ENCODE measurements at regions not wholly inside any gene's neighbourhood (a gene's known extent, or its start where the extent isn't known, plus 50 kb on each side); places are given as distances from the start of the nearest gene placed in this dataset.

DNA sequence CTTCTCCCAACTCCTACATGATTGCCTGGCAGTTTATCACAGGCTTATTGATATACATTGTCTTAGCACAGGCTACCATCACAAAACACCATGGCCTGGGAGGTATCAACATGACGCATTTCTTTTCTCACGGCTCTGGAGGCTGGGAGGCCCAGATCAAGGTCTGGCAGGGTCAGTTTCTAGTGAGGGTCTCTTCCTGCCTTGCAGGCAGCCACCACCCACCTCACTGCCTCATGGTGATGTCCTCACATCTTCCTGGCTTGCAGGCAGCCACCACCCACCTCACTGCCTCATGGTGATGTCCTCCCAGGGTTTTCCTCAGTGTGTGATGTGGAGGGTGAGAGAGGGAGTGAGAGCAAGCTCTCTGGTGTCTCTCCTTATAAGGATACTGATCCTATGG is 599.3 kb upstream of the MKI67 start:
- no peak for DNase-seq

DNA sequence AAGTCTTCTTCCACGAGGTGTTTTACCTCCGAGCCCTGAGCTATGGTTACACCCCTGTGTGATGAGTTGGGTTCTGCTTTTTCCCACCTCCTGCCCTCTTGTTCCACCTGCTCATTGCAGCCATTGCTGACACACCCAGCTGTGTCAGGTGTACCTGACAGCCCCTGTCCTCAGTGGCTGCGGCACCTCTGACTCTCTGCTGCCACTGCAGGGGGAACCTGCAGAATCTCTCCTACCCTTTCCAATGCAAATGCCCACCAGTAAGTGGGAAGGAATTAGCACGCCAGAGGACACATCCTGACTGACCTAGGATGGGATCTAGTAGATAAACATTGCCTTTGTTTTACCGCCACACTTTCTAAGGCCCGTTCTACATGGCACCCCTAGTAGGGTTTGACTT is 600.9 kb upstream of the MKI67 start:
- no peak for DNase-seq

DNA sequence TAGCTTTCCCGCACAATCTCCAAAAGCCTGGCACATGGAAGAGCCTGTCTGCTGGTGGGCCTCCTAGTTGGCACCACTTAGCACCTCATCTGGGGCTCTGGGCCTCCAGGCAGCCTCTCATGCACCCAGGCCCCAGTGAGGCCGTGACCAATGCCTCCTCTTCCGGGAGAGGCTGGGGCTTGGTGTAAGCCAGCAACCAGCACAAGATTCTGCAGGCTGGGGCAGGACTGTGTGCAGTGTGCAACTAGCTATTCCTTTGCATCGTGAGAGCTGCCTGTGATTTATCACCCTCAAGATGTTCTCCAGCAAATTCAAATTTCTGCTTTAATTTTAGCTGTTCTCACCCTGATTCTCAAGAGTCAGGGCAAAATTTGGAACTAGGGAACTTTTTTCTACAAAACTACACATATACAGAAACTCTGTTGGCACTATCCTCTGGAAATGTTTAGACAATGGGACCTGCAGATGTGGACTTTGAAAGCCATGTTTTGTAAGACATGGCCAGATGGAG is 603.7 kb upstream of the MKI67 start:
- no peak for DNase-seq

DNA sequence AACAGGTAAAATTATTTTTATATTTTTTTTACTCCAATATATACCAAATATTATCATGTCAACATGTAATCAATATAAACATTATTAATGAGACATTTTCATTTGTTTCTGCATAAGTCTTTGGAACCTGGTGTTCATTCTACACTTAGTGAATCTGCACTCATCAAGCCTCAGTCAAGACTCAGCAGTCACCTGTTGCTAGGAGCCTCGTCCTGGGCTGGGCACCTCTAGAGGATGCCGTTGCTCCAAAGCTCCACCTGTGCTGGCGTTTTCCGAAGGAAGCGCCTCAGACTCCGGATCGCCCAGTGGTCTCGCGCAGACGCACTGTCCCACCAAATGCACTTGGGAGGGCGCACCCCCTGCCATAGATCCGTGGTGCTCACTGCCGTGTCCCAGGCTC is 604.7 kb upstream of the MKI67 start:
- DNase-seq = no peak

DNA sequence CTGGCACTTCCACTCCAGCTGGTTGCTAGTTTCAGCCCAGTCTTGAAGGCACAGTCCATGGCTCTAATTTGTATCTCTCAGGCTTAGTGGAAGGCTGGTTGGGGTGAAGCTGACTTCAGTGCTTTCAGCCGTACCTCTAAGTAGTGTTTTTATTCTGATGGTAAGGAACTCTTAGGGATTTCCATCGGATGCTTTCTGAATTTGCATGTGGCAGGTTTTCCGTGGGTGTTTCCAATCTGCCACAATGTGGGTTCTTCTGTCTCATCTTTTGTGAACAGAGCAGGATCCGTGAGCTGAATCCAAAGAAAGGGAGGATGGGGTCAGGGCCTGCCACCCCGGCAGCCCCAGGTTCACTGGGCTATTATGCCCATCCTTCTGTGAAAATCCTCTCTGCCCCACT is 607.9 kb upstream of the MKI67 start:
- no peak for DNase-seq

DNA sequence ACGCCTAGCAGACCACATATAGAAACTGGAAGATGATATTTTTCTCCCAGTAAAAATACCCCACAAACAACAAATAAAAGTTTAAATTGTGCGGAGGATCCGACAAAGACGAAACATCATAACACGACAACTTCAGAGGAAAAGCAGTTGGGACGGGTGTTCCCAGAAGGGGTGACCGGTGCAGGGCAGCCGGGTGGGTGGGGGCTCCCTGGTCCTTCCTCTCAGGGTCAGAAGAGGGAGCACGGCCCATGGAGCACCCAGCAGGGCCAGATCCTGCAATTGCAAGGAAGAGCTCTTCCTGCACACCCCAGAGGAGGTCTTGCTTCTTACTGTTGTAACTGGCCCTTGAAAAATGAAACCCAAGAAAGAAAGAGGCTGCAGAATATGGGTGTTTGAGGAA is 608.5 kb upstream of the MKI67 start:
- no peak for DNase-seq

DNA sequence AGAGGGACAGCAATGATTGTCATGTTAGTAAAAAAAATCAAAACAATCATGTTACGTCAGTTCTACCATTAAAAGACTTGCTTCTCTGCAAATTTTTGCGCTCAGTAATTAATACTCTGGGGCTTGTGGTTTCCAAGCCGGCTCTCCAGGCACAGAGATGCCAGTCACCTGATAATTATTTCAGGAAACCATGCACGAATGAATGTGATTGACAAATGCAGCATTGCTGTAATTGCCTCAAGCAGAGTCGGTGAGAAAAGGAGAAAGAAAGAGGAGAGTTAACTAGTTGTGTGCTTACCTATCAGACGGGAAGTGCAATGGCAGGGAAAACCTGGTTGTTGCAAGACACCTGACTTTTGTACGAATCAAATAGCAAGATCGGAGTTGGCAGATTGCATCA is 609.8 kb upstream of the MKI67 start:
- no peak for DNase-seq

DNA sequence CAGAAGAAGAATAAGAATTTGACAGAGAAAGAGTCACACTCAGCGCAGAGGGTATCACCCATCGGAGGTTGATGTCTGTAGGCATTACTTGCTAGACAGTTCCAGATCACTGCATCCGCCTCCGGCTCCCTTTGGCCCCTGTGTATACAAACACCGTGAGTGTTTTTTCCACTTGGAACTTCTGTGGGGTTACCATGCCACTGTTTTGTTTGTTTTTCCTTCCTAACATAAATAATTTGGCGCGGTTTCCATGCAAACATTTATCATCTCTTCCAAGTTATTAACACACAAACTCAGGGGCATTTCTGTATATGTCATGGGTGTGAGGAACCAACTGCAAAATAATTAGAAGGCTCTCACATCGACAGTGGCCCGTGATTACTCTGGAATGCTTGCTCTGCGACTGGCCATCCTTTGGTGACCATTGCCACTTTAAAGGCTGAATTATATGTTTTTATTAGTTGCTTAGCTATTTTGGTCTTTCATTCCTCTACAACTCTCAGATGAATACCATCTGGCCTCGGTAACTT is 612.2 kb upstream of the MKI67 start:
- no peak for DNase-seq

DNA sequence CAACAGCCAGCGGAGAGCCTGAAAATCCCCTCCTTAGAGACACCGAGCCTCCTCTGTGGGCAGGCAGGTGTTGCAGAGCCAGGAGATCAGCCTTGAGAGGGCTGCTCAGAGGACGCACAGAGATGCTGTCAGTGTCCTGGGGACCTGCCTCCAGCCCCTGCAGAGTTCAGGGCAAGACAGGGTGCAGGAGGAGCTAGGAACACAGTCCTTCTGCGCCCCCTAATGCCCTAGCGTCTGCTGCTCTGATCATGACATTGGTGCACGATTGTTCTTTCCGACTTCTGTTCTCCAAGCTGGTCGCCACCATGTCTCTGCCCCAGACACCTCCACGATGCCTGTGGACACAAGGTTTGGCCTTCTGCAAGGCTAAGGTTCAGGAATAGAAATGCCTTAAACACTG is 613.7 kb upstream of the MKI67 start:
- DNase-seq = no peak

DNA sequence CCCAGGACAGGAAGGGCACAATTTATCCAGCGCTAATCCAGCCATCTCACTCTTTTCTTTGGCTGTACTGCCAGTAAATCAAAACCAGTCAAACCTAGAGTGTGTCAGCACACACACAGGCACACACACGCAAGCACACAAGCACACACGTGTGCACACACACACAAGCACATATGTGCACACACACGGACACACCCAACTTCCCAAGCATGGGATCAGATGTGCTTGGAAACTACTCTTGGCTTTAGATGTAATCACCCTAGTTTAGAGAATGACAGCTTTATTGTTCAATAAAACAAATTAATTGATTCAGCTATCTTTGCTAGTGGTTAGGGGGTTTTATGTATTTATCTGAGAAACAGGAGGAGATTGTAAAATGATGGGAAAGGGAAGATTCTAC is 615.0 kb upstream of the MKI67 start:
- no peak for DNase-seq

DNA sequence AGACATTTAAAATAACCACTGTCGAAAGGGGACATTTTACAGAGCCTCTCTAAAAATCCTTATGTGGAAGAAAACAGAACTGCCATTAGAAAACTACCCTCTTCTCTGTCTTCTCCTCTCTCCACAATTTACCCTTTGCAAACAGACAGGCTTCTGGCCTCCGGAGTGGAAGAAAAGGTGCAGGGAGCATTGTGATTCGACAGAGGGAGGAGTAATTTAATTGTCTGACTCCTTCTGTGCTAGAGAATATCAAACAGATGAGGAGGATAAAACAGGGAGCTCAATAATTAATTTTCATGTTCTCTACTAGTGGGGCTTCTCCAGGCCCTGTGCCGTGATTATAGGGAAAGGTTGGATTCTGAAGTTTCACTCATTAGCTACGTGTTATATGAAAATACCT is 615.5 kb upstream of the MKI67 start:
- no peak for DNase-seq

DNA sequence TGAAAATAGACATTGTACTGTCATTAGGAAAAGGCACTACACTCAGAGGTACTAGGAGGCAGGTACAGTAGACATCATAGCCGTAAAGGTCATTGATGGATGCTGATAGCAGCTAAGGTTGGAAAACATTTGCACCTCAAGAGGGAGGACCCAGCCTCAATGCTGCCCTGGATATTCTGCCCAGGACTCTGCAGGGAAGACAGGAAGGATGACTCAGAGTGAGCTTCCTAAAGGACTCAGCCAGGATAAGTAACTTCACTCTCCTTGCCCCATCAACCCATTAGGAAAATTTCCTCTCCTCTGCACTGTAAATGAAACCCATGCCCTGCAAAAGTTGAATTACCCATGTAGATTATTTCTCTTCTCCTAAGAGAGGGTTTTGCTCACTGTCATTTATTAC is 617.9 kb upstream of the MKI67 start:
- DNase-seq = no peak

DNA sequence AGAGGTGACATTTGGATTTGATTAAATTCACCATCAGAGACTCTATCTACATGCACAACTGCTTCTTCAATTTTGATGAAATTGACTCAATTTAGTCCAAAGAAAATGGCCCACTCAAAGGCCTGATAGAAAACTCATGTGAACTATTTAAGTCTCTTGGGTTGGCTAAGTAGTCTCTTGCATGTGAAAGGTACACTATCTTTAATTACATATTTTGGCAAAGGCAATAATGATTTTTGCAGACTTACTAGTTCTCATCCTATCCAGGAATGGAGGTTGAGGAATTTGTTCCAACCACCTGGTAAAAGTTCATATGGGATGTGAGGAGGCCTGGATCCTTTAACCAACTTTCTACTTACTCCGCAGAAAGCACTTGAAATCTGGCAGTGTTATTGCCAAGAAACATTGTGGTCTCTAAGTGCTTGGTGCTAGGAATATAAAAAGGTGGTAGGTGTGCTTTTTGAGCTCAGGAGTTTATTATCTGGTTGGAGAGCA is 618.6 kb upstream of the MKI67 start:
- DNase-seq = no peak

DNA sequence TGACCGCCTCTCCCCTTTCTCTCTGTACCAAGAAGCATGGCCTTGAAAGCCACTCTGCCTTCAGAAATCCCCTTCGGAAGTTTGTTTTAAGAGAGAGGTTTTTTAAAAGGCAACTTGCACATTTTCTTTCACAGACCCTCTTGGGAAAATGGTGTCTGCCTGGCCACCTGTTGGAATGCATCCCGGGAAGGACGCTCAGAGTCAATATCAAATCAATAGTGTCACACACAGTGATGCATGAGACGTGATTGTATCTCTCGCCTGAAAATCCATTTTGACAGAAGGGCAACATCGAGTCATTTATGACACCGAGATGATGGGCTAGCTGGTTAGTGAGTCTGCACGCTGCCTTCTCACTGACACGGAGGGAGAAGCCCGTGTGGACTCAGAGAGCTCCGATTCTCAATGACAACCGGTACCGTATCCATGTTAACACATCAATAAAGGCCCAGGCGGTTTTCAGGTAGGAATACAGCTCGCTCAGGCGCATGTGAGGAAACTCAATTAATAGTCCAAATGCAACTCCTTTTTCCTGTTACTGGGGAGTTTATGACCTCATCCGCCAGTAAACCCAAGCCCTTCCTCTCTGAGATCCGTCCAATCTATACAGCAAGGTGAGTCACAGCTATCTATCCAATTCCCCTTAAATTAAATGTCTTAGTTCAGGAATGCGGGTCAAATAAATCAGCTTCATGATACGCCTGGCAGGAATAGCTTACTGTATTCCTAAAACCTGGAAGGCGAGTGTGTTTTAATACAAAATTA is 621.5 kb upstream of the MKI67 start:
- no peak for DNase-seq

DNA sequence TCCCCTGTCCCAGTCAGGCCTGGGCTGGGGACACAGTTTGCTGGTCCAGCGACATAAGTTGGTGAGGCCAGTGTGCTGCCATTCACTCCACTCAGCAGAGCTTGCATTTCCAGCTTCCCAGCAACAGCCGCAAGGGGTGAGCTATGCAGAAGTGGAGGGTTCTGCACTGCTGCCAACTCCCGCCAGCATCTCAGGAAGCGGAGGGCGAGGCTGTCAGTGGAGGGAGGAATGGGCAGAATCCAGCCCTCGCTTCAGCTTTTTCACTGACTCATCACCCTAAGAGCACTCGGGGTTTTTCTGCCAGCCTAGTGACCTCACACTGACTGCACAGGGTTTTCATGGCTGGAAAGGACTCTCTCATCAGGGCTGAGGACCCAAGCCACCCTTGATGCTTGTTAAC is 625.1 kb upstream of the MKI67 start:
- no peak for DNase-seq

DNA sequence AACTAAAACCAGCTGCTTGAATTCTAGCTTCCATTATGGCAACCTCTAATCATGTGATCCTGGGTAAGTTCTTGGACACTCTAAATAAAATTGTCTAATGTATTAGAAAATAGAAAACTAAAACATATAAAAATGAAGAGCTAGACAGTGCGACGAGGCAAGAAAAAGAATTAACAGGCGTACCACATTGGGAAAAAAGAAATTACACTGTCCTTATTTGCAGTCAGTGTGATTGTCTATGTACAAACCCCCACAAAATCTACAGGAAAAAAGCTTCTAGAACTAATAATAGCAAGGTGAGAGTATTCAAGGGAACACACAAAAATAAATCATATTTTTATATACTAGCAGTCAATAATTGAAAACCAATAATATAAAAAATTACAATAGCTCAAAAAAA is 625.6 kb upstream of the MKI67 start:
- no peak for DNase-seq

DNA sequence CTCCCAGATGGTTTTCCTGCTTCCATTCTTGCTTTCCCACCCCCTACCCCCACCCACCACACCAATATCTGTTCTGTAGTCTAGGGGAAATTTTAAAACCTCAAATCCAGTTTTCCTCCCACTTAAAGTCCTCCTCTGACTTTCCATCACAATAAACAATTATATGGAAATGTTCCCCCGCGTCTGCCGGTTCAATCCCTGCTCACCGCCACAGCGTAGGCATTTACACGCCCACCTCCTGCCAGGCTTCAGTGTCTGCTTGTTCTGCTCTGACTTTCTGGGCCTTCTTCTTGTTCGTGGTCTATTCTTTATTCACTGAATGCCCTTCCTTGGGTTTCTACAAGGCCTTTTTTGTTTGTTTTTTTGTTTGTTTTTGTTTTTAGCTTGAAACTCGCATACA is 633.0 kb upstream of the MKI67 start:
- DNase-seq = no peak

DNA sequence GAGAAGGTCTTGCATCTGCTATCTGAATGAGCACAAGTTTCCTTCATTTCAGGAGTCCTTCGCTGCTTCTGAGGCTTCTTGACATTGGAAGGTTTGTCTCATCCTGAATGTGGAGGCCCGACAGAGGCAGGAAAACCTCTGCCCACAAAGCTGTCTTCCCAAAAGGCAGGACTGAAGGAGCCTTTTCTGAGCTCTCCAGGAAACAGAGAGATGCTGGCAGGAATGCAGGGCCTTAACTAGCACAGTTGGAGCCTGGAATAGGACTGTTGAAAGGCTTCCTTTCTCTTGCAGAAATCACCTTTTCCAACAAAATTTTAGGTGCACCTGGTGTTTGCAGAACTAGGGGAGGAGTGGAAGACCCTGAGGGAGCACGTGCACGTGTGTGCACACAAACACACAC is 637.4 kb upstream of the MKI67 start:
- DNase-seq = no peak

DNA sequence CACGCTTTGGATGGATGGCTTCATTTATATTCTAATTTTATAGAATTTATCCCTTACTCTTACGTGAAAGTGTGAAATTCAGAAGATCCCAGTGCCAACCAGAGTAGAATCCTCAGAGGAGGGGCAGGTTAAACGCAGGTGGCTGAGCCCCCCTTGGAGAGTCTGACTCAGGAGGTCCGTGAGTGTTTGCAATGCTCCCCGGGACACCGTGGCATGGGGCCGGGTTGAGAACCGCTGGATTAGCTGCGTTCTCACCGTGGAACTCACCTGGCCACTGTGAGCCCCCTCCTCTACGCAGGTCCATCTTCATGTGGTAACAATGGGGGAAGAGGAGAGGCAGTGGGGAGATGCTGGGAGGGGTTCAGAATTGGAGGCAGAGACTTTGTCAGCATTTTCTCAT is 638.0 kb upstream of the MKI67 start:
- DNase-seq = no peak

DNA sequence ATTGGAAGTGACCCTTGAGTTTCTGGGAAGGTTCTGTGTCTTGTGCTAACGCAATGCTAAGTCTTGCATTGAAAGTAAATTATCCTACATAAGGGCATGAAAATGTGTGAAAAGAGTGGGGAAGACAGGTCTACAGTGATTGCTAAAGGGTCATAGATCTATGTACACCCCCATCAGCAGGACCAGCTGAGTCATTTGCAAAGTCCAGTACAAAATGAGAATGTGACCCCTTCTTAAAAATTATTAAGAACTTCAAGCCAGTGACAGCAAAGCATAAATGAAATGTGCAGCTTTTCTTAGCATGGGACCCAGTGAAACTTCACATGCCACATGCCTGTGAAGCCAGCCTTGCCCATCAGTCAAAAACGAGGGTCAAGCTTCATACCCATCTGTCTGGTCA is 640.7 kb upstream of the MKI67 start:
- no peak for DNase-seq

DNA sequence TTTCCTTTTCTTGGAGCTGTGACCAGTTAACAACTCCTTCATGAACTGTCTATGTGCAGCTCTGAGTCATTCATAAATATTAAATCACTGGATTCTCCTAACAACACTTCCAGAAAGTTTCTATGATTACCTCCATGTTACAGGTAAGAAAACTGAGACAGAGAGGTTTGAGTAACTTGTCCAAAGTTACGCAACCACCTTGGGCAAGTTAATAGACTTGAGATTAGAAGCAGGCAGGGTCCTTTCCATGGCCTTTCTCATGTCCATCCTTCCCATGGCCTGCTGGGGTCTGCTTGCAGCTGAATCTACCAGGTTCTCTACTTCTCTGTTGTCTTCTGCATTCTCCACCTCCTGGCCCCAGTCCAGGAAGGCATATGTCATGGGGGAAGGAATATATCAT is 648.8 kb upstream of the MKI67 start:
- no peak for DNase-seq

DNA sequence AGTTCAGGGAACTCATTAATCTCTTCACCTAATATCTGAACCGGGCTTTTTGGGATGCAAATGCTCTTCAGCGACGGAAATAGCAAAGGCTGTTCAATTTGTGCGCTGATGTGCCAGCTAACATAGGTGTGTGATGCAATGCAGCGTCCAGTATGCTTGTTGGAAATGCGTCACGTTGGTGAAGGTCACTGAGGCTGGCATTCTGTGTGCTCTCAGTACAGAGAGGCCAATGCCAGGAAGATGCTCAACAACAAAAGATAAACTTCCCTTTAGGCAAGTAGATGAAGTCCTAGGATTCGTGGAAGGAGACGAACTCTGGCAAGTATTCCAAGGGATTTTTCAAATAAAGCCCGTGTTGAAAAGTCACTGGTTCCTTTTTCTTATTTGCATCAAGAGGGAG is 649.5 kb upstream of the MKI67 start:
- no peak for DNase-seq

DNA sequence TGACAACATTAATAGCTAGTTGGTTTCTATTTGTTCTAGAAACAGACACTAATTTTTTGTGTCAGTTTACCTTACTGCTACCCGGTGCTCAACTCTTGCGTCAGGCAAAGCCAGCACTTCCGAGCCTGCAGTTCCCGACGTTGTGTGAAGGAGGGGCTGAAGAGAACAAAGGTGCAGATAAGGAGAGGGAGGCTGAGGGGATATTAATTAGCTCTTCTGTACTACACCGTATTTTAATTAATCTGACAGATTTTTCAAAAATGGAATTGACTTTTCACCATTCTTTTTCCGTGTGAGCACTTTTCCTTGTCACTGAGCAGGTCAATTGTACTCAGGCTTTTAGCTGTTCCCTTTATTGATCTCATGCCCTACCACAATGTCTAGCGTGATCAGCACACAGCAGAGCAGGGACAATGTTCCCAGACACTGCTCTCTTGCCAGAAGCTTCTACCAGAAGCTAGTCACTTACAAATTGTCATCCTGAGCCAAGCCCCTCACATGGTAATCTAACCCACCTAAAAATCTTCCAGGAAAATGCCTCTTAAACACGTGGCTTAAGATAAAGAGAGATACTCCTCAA is 650.5 kb upstream of the MKI67 start:
- DNase-seq = no peak

DNA sequence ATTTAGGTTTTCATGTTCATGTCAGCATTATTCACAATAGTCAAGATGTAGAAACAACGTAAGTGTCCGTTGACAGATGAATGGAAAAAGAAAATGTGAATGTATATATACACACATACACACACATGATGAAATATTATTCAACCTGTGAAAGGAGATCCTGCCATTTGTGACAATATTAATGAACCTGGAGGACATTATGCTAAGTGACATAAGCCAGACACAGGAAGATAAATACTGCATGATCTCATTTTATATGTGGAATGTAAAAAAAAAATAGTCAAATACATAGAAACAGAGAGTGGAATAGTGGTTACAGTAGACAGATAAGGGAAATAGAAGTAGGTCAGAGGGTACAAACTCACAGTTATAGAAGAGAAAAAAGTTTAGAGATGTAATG is 651.1 kb upstream of the MKI67 start:
- no peak for DNase-seq

DNA sequence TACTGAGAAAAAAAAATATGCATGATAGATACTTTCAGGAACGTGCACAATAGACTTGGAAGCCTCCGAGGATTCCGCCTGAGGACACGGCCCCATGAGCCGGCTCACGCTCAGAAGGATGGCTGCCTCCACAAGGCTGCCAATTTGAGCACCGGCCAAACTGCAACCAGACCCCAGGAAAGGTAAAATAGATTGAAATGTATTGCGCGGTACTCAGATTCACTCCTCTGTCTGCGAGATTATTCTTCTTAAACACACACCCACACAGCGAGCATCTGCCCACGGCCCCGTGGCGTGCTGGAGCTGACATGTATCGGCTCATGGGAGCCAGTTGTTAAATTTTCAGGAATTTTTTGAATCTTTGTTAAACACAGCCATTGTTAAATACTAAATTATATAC is 653.2 kb upstream of the MKI67 start:
- no peak for DNase-seq
